DMS53 (cell line): ENCODE measurements at regions not wholly inside any gene's neighbourhood (a gene's known extent, or its start where the extent isn't known, plus 50 kb on each side); places are given as distances from the start of the nearest gene placed in this dataset.

Experiments used
- DNase-seq: peaks from one replicate; lab custom pipeline; 2025; lab: John Stamatoyannopoulos, UW

- no peak for DNase-seq
Measured at GRCh38 chr10:64506963-64507362, 985.8 kb downstream of the REEP3 start.

GRCh38 chr10:64507651-64508028, 986.4 kb downstream of the REEP3 start:
- DNase-seq, result no peak

GRCh38 chr10:64508029-64508661, 986.9 kb downstream of the REEP3 start:
- no peak for DNase-seq

GRCh38 chr10:64515970-64516699, 994.9 kb downstream of the REEP3 start:
- DNase-seq, result peak; percentile 17

GRCh38 chr10:64518456-64518855, 997.3 kb downstream of the REEP3 start:
- DNase-seq, result no peak

- DNase-seq, result no peak
Measured at GRCh38 chr10:64519427-64519826, 998.2 kb downstream of the REEP3 start.

- no peak for DNase-seq
Measured at GRCh38 chr10:64519831-64520230, 998.6 kb downstream of the REEP3 start.

- no peak for DNase-seq
Measured at GRCh38 chr10:64523065-64523759, 1002.0 kb downstream of the REEP3 start.

- no peak for DNase-seq
Measured at GRCh38 chr10:64528294-64529002, 1007.2 kb downstream of the REEP3 start.

GRCh38 chr10:64529003-64529350, 1007.8 kb downstream of the REEP3 start:
- DNase-seq, result no peak

GRCh38 chr10:64534616-64535015, 1013.4 kb downstream of the REEP3 start:
- DNase-seq, result no peak

- no peak for DNase-seq
Measured at GRCh38 chr10:64535131-64535867, 1014.1 kb downstream of the REEP3 start.

- DNase-seq, result no peak
Measured at GRCh38 chr10:64537112-64537511, 1015.9 kb downstream of the REEP3 start.

GRCh38 chr10:64537928-64538327, 1016.7 kb downstream of the REEP3 start:
- no peak for DNase-seq

- no peak for DNase-seq
Measured at GRCh38 chr10:64546073-64546472, 1024.9 kb downstream of the REEP3 start.

GRCh38 chr10:64547168-64547567, 1026.0 kb downstream of the REEP3 start:
- no peak for DNase-seq

- no peak for DNase-seq
Measured at GRCh38 chr10:64555666-64556065, 1034.5 kb downstream of the REEP3 start.

GRCh38 chr10:64558094-64558835, 1037.1 kb downstream of the REEP3 start:
- DNase-seq, result no peak

- DNase-seq, result no peak
Measured at GRCh38 chr10:64571056-64571455, 1049.9 kb downstream of the REEP3 start.

- peak; percentile 25 for DNase-seq
Measured at GRCh38 chr10:64573623-64574325, 1052.6 kb downstream of the REEP3 start.

- DNase-seq, result peak; percentile 67
Measured at GRCh38 chr10:64574371-64574770, 1053.2 kb downstream of the REEP3 start.
